Loucy (cell line): ENCODE measurements at regions not wholly inside any gene's neighbourhood (a gene's known extent, or its start where the extent isn't known, plus 50 kb on each side); places are given as distances from the start of the nearest gene placed in this dataset.
A peak's percentile ranks its signal among the peaks of the same experiment; 100 is the strongest.

Experiments used
- H2AFZ ChIP-seq: fragments of 200-600 bp; sonication (generic); 2 replicates; pipeline ENCODE4 v1.6.0; 2016; ENCODE audit warnings: antibody characterized with exemption, mild to moderate bottlenecking, low read length, moderate library complexity
- H3F3A ChIP-seq: fragments of 200-600 bp; 2 replicates; pipeline ENCODE4 v1.6.0; 2016; ENCODE audit warnings: antibody characterized with exemption, low read depth, mild to moderate bottlenecking
- H3K27me3 ChIP-seq: fragments of 200-600 bp; sonication (generic); 2 replicates; pipeline ENCODE4 v1.6.1; 2014; ENCODE audit warnings: low read length, mild to moderate bottlenecking; ENCODE audit not compliant: insufficient read depth, poor library complexity, severe bottlenecking
- H3K36me3 ChIP-seq: fragments of 200-600 bp; sonication (generic); 2 replicates; pipeline ENCODE4 v1.6.1; 2016; ENCODE audit warnings: low read length; ENCODE audit not compliant: insufficient read depth
- H3K4me1 ChIP-seq: fragments of 200-600 bp; sonication (generic); 2 replicates; pipeline ENCODE4 v1.5.1; 2014; ENCODE audit warnings: low read length, mild to moderate bottlenecking; ENCODE audit not compliant: insufficient read depth, poor library complexity, severe bottlenecking
- H3K4me2 ChIP-seq: fragments of 200-600 bp; sonication (generic); 2 replicates; pipeline ENCODE4 v1.6.0; 2014; ENCODE audit warnings: antibody characterized with exemption, low read length, low read depth, mild to moderate bottlenecking; ENCODE audit not compliant: poor library complexity, severe bottlenecking
- H3K4me3 ChIP-seq: fragments of 200-600 bp; sonication (generic); 2 replicates; pipeline ENCODE4 v1.5.1; 2014; ENCODE audit warnings: low read length, mild to moderate bottlenecking, mixed read lengths; ENCODE audit not compliant: poor library complexity, severe bottlenecking
- H3K79me2 ChIP-seq: fragments of 200-600 bp; sonication (generic); 2 replicates; pipeline ENCODE4 v1.6.1; 2014; ENCODE audit warnings: low read length; ENCODE audit not compliant: insufficient read depth
- H3K9ac ChIP-seq: fragments of 200-600 bp; sonication (generic); 2 replicates; pipeline ENCODE4 v1.6.0; 2014; ENCODE audit warnings: mild to moderate bottlenecking, low read depth, low read length, moderate library complexity; ENCODE audit not compliant: poor library complexity, severe bottlenecking
- H3K9me2 ChIP-seq: fragments of 200-600 bp; sonication (generic); replicated peaks from 2 replicates; pipeline ENCODE4 v1.6.1; 2016; ENCODE audit warnings: low read depth, low read length, mixed read lengths
- H3K9me3 ChIP-seq: fragments of 200-600 bp; sonication (generic); 2 replicates; pipeline ENCODE4 v1.6.1; 2014; ENCODE audit warnings: mild to moderate bottlenecking, antibody characterized with exemption, low read length, low read depth; ENCODE audit not compliant: insufficient read depth
- H4K20me1 ChIP-seq: fragments of 200-600 bp; sonication (generic); 2 replicates; pipeline ENCODE4 v1.6.0; 2014; ENCODE audit warnings: antibody characterized with exemption, low read length, mild to moderate bottlenecking; ENCODE audit not compliant: insufficient read depth, poor library complexity, severe bottlenecking
- EZH2phosphoT487 ChIP-seq: fragments of 200-600 bp; IDR thresholded peaks from 2 replicates; pipeline ENCODE4 v1.6.1; 2018; ENCODE audit warnings: antibody characterized with exemption, mild to moderate bottlenecking, moderate library complexity, borderline replicate concordance
- TF ChIP-seq, protein P1 (sequence below): fragments of 200-600 bp; sonication (generic); conservative IDR thresholded peaks from 2 replicates; pipeline ENCODE4 v1.5.1; 2014; ENCODE audit warnings: mild to moderate bottlenecking, antibody characterized with exemption, low read length

GRCh38 chr3:104291878-104292277 lies 1074.8 kb upstream of the ALCAM start:
- Histone ChIP-seq H3K9me2 (no peaks in the 10 kb centered on the region), H3K9me3 (no peaks in the 10 kb centered on the region), H3K79me2 (no peaks in the 10 kb centered on the region), H3K4me3 (peak overlapping the region; percentile 66), H3K4me1 (no peaks in the 10 kb centered on the region), H3F3A (no peaks in the 10 kb centered on the region), H3K9ac (no peak overlapping the region), H2AFZ (peak overlapping the region; percentile 82), H4K20me1 (no peaks in the 10 kb centered on the region), H3K27me3 (no peaks in the 10 kb centered on the region), H3K4me2 (peak overlapping the region; percentile 67), H3K36me3 (no peaks in the 10 kb centered on the region)
- TF ChIP-seq EZH2phosphoT487 = no peak
- TF ChIP-seq, protein P1, sequence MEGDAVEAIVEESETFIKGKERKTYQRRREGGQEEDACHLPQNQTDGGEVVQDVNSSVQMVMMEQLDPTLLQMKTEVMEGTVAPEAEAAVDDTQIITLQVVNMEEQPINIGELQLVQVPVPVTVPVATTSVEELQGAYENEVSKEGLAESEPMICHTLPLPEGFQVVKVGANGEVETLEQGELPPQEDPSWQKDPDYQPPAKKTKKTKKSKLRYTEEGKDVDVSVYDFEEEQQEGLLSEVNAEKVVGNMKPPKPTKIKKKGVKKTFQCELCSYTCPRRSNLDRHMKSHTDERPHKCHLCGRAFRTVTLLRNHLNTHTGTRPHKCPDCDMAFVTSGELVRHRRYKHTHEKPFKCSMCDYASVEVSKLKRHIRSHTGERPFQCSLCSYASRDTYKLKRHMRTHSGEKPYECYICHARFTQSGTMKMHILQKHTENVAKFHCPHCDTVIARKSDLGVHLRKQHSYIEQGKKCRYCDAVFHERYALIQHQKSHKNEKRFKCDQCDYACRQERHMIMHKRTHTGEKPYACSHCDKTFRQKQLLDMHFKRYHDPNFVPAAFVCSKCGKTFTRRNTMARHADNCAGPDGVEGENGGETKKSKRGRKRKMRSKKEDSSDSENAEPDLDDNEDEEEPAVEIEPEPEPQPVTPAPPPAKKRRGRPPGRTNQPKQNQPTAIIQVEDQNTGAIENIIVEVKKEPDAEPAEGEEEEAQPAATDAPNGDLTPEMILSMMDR = no peak

GRCh38 chr3:104297617-104298016 lies 1069.1 kb upstream of the ALCAM start:
- Histone ChIP-seq H2AFZ (no peak overlapping the region), H4K20me1 (no peaks in the 10 kb centered on the region), H3K4me1 (no peaks in the 10 kb centered on the region), H3K9me3 (no peaks in the 10 kb centered on the region), H3K36me3 (no peaks in the 10 kb centered on the region), H3K4me2 (no peak overlapping the region), H3K9me2 (no peaks in the 10 kb centered on the region), H3F3A (no peaks in the 10 kb centered on the region), H3K79me2 (no peaks in the 10 kb centered on the region), H3K4me3 (no peak overlapping the region), H3K9ac (no peak overlapping the region), H3K27me3 (no peaks in the 10 kb centered on the region)
- TF ChIP-seq EZH2phosphoT487 = no peak
- TF ChIP-seq, protein P1 = no peak

GRCh38 chr3:104298662-104299061 lies 1068.0 kb upstream of the ALCAM start:
- no peaks in the 10 kb centered on the region for H3K79me2 ChIP-seq
- no peak for TF ChIP-seq EZH2phosphoT487
- TF ChIP-seq, protein P1 = no peak
- no peaks in the 10 kb centered on the region for H3K36me3 ChIP-seq
- no peak overlapping the region for H3K4me2 ChIP-seq
- no peaks in the 10 kb centered on the region for H3K9me2 ChIP-seq
- no peaks in the 10 kb centered on the region for H3F3A ChIP-seq
- no peak overlapping the region for H3K9ac ChIP-seq
- no peaks in the 10 kb centered on the region for H3K9me3 ChIP-seq
- no peak overlapping the region for H2AFZ ChIP-seq
- no peaks in the 10 kb centered on the region for H3K27me3 ChIP-seq
- H3K4me1 ChIP-seq = no peaks in the 10 kb centered on the region
- H3K4me3 ChIP-seq = no peak overlapping the region
- no peaks in the 10 kb centered on the region for H4K20me1 ChIP-seq
